ENCODE measurements at regions not wholly inside any gene's neighbourhood (a gene's known extent, or its start where the extent isn't known, plus 50 kb on each side); places are given as distances from the start of the nearest gene placed in this dataset.

GRCh38 chr9:614431-614830 lies 227.1 kb upstream of the DMRT1 start:
- TF ChIP-seq YY1 (IDR thresholded peaks at IDR 0.05; ENCODE audit: low read depth) = no peak
- TF ChIP-seq EP300 (IDR thresholded peaks at IDR 0.05; ENCODE audit: borderline replicate concordance) = no peak
- no peak for TF ChIP-seq EGR1 (IDR thresholded peaks at IDR 0.05)
- no peak for TF ChIP-seq MAX (IDR thresholded peaks at IDR 0.05)
- TF ChIP-seq FOXM1 (IDR thresholded peaks at IDR 0.05; ENCODE audit: borderline replicate concordance, low read depth) = no peak
- no peak for TF ChIP-seq CREB1 (IDR thresholded peaks at IDR 0.05; ENCODE audit: low read depth)
- no peak for TF ChIP-seq CEBPB (IDR thresholded peaks at IDR 0.05)
